ENCODE measurements at regions not wholly inside any gene's neighbourhood (a gene's known extent, or its start where the extent isn't known, plus 50 kb on each side); places are given as distances from the start of the nearest gene placed in this dataset.

- CTCF ChIA-PET: no interaction called here
- intact Hi-C loops (cut with micrococcal nuclease; ENCODE audit: unreplicated experiment): no loop called here
- H3K4me1 ChIP-seq: no peaks in the 10 kb centered on the region
- no peak for DNase-seq
- BruUV-seq (replicated peaks): no TSS peak
- Mint-ChIP-seq H3K27me3 (ENCODE audit: insufficient read depth, unreplicated experiment) (no peaks in the 10 kb centered on the region), H3K4me1 (ENCODE audit: low read depth, unreplicated experiment) (no peaks in the 10 kb centered on the region), H3K4me3 (ENCODE audit: unreplicated experiment) (no peak overlapping the region), H3K9me3 (ENCODE audit: unreplicated experiment) (no peaks in the 10 kb centered on the region), H3K36me3 (ENCODE audit: insufficient read depth, unreplicated experiment) (no peaks in the 10 kb centered on the region), H3K27ac (ENCODE audit: unreplicated experiment) (no peak overlapping the region)
- no peaks in the 10 kb centered on the region for H3K9me3 ChIP-seq
- no peak for TF ChIP-seq CTCF (IDR thresholded peaks at IDR 0.05; ENCODE audit: insufficient read depth in 1 of 2, low read depth in 1 of 2, low read length in 1 of 2, severe bottlenecking in 1 of 2, unreplicated experiment in 1 of 2)
- no peak overlapping the region for H3K4me3 ChIP-seq (ENCODE audit: low read depth, low read length)
- no peaks in the 10 kb centered on the region for H3K27me3 ChIP-seq (replicated peaks; ENCODE audit: control insufficient read depth, insufficient read depth, low read length)
- H3K36me3 ChIP-seq (ENCODE audit: control insufficient read depth, insufficient read depth, low read length): no peaks in the 10 kb centered on the region
- POLR2A ChIA-PET: interaction anchor here (0.5 kb wide), 1 partner anchor 55 kb away, joined by 3 read pairs; no protein-coding TSS in a partner anchor
Observed at GRCh38 chr5:100644776-100645175, 109.6 kb downstream of the FAM174A start.

GRCh38 chr5:100646011-100646410 is 110.8 kb downstream of the FAM174A start:
- POLR2A ChIA-PET: no interaction called here
- H3K27ac Mint-ChIP-seq (ENCODE audit: unreplicated experiment): no peak overlapping the region

GRCh38 chr5:100646691-100647090 is 111.5 kb downstream of the FAM174A start:
- no peaks in the 10 kb centered on the region for H3K4me1 ChIP-seq
- no peaks in the 10 kb centered on the region for H3K36me3 ChIP-seq (ENCODE audit: control insufficient read depth, insufficient read depth, low read length)
- no TSS peak for BruUV-seq (replicated peaks)
- H3K27me3 ChIP-seq (replicated peaks; ENCODE audit: control insufficient read depth, insufficient read depth, low read length): no peaks in the 10 kb centered on the region
- Mint-ChIP-seq H3K36me3 (ENCODE audit: insufficient read depth, unreplicated experiment) (no peaks in the 10 kb centered on the region), H3K4me1 (ENCODE audit: low read depth, unreplicated experiment) (no peaks in the 10 kb centered on the region), H3K4me3 (ENCODE audit: unreplicated experiment) (no peak overlapping the region), H3K9me3 (ENCODE audit: unreplicated experiment) (no peaks in the 10 kb centered on the region), H3K27ac (ENCODE audit: unreplicated experiment) (no peak overlapping the region), H3K27me3 (ENCODE audit: insufficient read depth, unreplicated experiment) (peaks cover 3% of the 10 kb centered on the region)
- no peak for DNase-seq
- CTCF ChIA-PET: no interaction called here
- no peaks in the 10 kb centered on the region for H3K9me3 ChIP-seq
- TF ChIP-seq CTCF (IDR thresholded peaks at IDR 0.05; ENCODE audit: insufficient read depth in 1 of 2, low read depth in 1 of 2, low read length in 1 of 2, severe bottlenecking in 1 of 2, unreplicated experiment in 1 of 2): no peak
- H3K4me3 ChIP-seq (ENCODE audit: low read depth, low read length): no peak overlapping the region
- intact Hi-C loops (cut with micrococcal nuclease; ENCODE audit: unreplicated experiment): no loop called here
- POLR2A ChIA-PET: no interaction called here

More at GRCh38 chr5:100646011-100646410, 110.8 kb downstream of the FAM174A start:
- no peak for DNase-seq
- H3K4me1 ChIP-seq: no peaks in the 10 kb centered on the region
- Mint-ChIP-seq H3K4me3 (ENCODE audit: unreplicated experiment) (no peak overlapping the region), H3K27me3 (ENCODE audit: insufficient read depth, unreplicated experiment) (peaks cover under 1% of the 10 kb centered on the region), H3K36me3 (ENCODE audit: insufficient read depth, unreplicated experiment) (no peaks in the 10 kb centered on the region), H3K4me1 (ENCODE audit: low read depth, unreplicated experiment) (no peaks in the 10 kb centered on the region), H3K9me3 (ENCODE audit: unreplicated experiment) (no peaks in the 10 kb centered on the region)
- no peak for TF ChIP-seq CTCF (IDR thresholded peaks at IDR 0.05; ENCODE audit: insufficient read depth in 1 of 2, low read depth in 1 of 2, low read length in 1 of 2, severe bottlenecking in 1 of 2, unreplicated experiment in 1 of 2)
- no peaks in the 10 kb centered on the region for H3K9me3 ChIP-seq
- H3K36me3 ChIP-seq (ENCODE audit: control insufficient read depth, insufficient read depth, low read length): no peaks in the 10 kb centered on the region
- CTCF ChIA-PET: interaction anchor here (0.6 kb wide), 1 partner anchor 795 kb away, joined by 3 read pairs; no protein-coding TSS in a partner anchor
- no peaks in the 10 kb centered on the region for H3K27me3 ChIP-seq (replicated peaks; ENCODE audit: control insufficient read depth, insufficient read depth, low read length)
- no peak overlapping the region for H3K4me3 ChIP-seq (ENCODE audit: low read depth, low read length)
- intact Hi-C loops (cut with micrococcal nuclease; ENCODE audit: unreplicated experiment): no loop called here
- no TSS peak for BruUV-seq (replicated peaks)
